ENCODE measurements at regions not wholly inside any gene's neighbourhood (a gene's known extent, or its start where the extent isn't known, plus 50 kb on each side); places are given as distances from the start of the nearest gene placed in this dataset.

DNA sequence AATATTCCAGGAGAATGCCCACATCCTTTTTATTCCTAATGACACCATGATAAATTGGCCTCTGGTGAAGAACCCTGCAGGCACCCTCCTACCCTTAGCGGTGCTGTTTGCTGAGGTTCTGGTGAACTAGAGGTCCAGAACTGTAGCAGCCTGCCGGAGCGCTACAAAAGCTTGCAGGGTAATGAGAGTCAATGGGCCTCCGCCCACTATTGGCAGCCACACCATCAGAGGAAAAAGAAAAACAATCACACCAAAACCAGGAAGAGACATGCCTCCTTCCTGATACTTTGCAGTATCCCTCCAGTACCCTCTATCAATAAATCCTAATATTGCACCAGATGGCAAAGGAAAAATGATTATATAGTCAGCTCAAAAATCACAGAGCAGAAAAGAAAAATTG lies 142.9 kb downstream of the SPTSSA start:
- in situ Hi-C loops (cut with HindIII; ENCODE audit: extremely low pct_ligation_motif_present, low pct_unique_long_range_greater_than_20kb) (loop anchor here (10.0 to 25.0 kb wide), 2 partner anchors 1607 to 1744 kb away; no protein-coding TSS in a partner anchor), intact Hi-C loops (cut with micrococcal nuclease; ENCODE audit: unreplicated experiment) (no loop called here)
- BruUV-seq (replicated peaks), result no TSS peak
- CTCF ChIA-PET (ENCODE audit: low intra/inter-chr PET ratio, low total read pairs), result no interaction called here
- H2AFZ ChIP-seq (ENCODE audit: low read length), result no peak overlapping the region
- no peak for FAIRE-seq
- POLR2A ChIA-PET, result no interaction called here
- H4K20me1 ChIP-seq (ENCODE audit: insufficient read depth, low read length), result no peaks in the 10 kb centered on the region
- no peaks in the 10 kb centered on the region for H3K79me2 ChIP-seq (ENCODE audit: insufficient read depth, low read length)
- TF ChIP-seq ZNF496 (CRISPR knock-in tag; IDR thresholded peaks at IDR 0.05; ENCODE audit: insufficient replicate concordance), result no peak
- 0 out of 2 replicates have a peak, but pooled peaks have one; percentile 4 for TF ChIP-seq CEBPB (IDR thresholded peaks at IDR 0.05; ENCODE audit: borderline replicate concordance, low read depth, low read length)
- TF ChIP-seq HNF4A (CRISPR knock-in tag; IDR thresholded peaks at IDR 0.05), result no peak
- H3K27ac ChIP-seq (ENCODE audit: extremely low read length, insufficient read depth, low read length), result no peak overlapping the region
- no peak overlapping the region for H3K4me3 ChIP-seq (replicated peaks in 1 of 3; ENCODE audit: insufficient read depth in 1 of 3, low read depth in 2 of 3, low read length in 3 of 3)
- H3K27me3 ChIP-seq (ENCODE audit: control insufficient read depth in 1 of 2, insufficient read depth in 2 of 2, low read length in 2 of 2), result no peaks in the 10 kb centered on the region
- H3K4me2 ChIP-seq (ENCODE audit: low read depth, low read length), result no peak overlapping the region
- no peak for ATAC-seq
- H3K9me3 ChIP-seq (ENCODE audit: low read length), result no peaks in the 10 kb centered on the region
- no peak for DNase-seq (ENCODE audit: low spot score)
- H3K4me1 ChIP-seq (ENCODE audit: insufficient read depth, low read length), result no peaks in the 10 kb centered on the region
- 46% methylated on average over 4 of the region's 4 CpGs for WGBS (ENCODE audit: low lambda C conversion rate)
- no peak overlapping the region for H3K9ac ChIP-seq (ENCODE audit: insufficient read depth, low read depth, low read length)
- no peaks in the 10 kb centered on the region for H3K36me3 ChIP-seq (replicated peaks in 1 of 2; ENCODE audit: control insufficient read depth in 1 of 2, insufficient read depth in 2 of 2, low read length in 2 of 2)

DNA sequence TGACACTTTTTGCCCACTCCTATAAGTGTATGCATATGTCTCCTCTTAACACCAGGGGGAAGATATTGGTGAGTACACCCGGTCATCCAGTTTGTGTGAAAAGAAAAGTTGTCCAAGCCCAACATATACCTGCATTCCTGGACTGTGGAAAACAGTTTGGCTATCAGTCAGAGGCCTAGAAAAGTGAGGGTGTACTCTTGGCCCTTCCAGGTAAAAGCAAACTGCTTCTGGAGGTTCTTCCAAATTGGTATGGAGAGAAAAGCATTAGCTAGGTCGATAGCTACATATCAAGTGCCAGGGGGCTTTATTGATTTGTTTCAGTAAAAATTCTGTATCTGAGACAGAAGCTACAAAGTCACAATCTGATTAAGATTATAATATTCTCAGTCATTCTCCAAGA lies 144.0 kb downstream of the SPTSSA start:
- H3K9ac ChIP-seq (ENCODE audit: insufficient read depth, low read depth, low read length), result no peak overlapping the region
- H3K4me2 ChIP-seq (ENCODE audit: low read depth, low read length), result no peak overlapping the region
- no peak overlapping the region for H3K27ac ChIP-seq (ENCODE audit: extremely low read length, insufficient read depth, low read length)
- ChIA-PET CTCF (ENCODE audit: low intra/inter-chr PET ratio, low total read pairs) (no interaction called here), POLR2A (no interaction called here)
- H3K27me3 ChIP-seq (ENCODE audit: control insufficient read depth in 1 of 2, insufficient read depth in 2 of 2, low read length in 2 of 2), result no peaks in the 10 kb centered on the region
- no peaks in the 10 kb centered on the region for H3K36me3 ChIP-seq (replicated peaks in 1 of 2; ENCODE audit: control insufficient read depth in 1 of 2, insufficient read depth in 2 of 2, low read length in 2 of 2)
- WGBS (ENCODE audit: low lambda C conversion rate), result 4% methylated on average over 2 of the region's 2 CpGs
- ATAC-seq (no peak), DNase-seq (ENCODE audit: low spot score) (no peak), FAIRE-seq (no peak)
- intact Hi-C loops (cut with micrococcal nuclease; ENCODE audit: unreplicated experiment), result no loop called here
- BruUV-seq (replicated peaks), result no TSS peak
- no peak overlapping the region for H2AFZ ChIP-seq (ENCODE audit: low read length)
- no peaks in the 10 kb centered on the region for H3K79me2 ChIP-seq (ENCODE audit: insufficient read depth, low read length)
- in situ Hi-C loops (cut with HindIII; ENCODE audit: extremely low pct_ligation_motif_present, low pct_unique_long_range_greater_than_20kb), result loop anchor here (10.0 to 25.0 kb wide), 2 partner anchors 1606 to 1743 kb away; no protein-coding TSS in a partner anchor
- H4K20me1 ChIP-seq (ENCODE audit: insufficient read depth, low read length), result no peaks in the 10 kb centered on the region
- no peaks in the 10 kb centered on the region for H3K4me1 ChIP-seq (ENCODE audit: insufficient read depth, low read length)
- H3K9me3 ChIP-seq (ENCODE audit: low read length), result no peaks in the 10 kb centered on the region
- TF ChIP-seq HNF4G (IDR thresholded peaks at IDR 0.05; ENCODE audit: borderline replicate concordance, low read depth, low read length) (no peak), HNF4G (CRISPR knock-in tag; IDR thresholded peaks at IDR 0.05; ENCODE audit: borderline replicate concordance, low read depth) (no peak), ZNF674 (CRISPR knock-in tag; IDR thresholded peaks at IDR 0.05; ENCODE audit: low read depth) (0 out of 2 replicates have a peak, but pooled peaks have one; percentile 45)
- no peak overlapping the region for H3K4me3 ChIP-seq (replicated peaks in 1 of 3; ENCODE audit: insufficient read depth in 1 of 3, low read depth in 2 of 3, low read length in 3 of 3)

Data from HepG2 (cell line).